ENCODE measurements at regions not wholly inside any gene's neighbourhood (a gene's known extent, or its start where the extent isn't known, plus 50 kb on each side); places are given as distances from the start of the nearest gene placed in this dataset.

GRCh38 chrX:38879631-38880220 is 78.5 kb downstream of the MID1IP1 start:
- no peak for DNase-seq
- H3K27me3 ChIP-seq (ENCODE audit: control insufficient read depth, insufficient read depth, low read length), result no peaks in the 10 kb centered on the region
- no peak overlapping the region for H3K4me3 ChIP-seq (ENCODE audit: insufficient read depth, low read depth, low read length)
- H3K36me3 ChIP-seq (replicated peaks; ENCODE audit: control insufficient read depth, insufficient read depth, low read length), result no peaks in the 10 kb centered on the region

GRCh38 chrX:38880296-38880854 is 79.1 kb downstream of the MID1IP1 start:
- Histone ChIP-seq H3K36me3 (replicated peaks; ENCODE audit: control insufficient read depth, insufficient read depth, low read length) (no peaks in the 10 kb centered on the region), H3K27me3 (ENCODE audit: control insufficient read depth, insufficient read depth, low read length) (no peaks in the 10 kb centered on the region), H3K4me3 (ENCODE audit: insufficient read depth, low read depth, low read length) (no peak overlapping the region)
- DNase-seq, result no peak

DNA sequence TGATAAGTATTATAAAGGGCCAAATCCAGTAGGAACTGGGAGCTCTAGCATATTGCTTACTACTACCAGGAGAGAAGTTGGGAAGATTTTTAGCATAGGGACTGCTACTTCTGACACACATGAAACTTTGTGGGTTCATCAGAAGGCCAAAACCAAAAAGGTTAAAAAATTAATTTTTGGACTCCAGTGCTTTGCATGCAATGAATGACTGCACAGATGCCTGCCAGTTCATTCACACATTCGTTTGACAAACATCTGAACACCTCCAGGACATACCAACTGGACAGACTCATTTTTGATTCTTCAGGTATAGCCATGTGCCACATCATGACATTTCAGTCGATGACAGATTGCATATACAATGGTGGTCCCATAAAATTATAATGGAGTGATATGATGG is 79.8 kb downstream of the MID1IP1 start:
- Histone ChIP-seq H3K27me3 (ENCODE audit: control insufficient read depth, insufficient read depth, low read length) (no peaks in the 10 kb centered on the region), H3K4me3 (ENCODE audit: insufficient read depth, low read depth, low read length) (no peak overlapping the region), H3K36me3 (replicated peaks; ENCODE audit: control insufficient read depth, insufficient read depth, low read length) (no peaks in the 10 kb centered on the region)
- DNase-seq, result no peak

DNA sequence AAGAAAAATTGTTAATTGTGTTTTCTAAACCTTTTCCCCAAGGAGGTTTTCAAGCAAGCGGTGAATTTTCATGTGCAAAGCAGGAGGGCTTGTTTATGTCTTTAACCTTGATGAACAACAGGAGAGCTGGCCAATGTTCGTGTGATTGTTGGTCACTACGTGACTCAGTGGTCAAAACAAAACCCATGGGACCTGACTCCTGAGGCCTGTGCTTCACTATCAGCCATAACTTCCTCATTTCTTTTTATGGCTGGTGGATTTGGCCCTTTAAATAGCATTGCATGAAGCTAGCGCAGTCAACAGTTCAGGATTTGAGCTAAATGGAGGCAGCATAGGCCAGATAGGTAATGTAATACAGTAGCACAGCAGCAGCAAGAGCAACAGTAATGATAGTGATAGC is 80.5 kb downstream of the MID1IP1 start:
- no peaks in the 10 kb centered on the region for H3K27me3 ChIP-seq (ENCODE audit: control insufficient read depth, insufficient read depth, low read length)
- DNase-seq, result no peak
- H3K4me3 ChIP-seq (ENCODE audit: insufficient read depth, low read depth, low read length), result no peak overlapping the region
- H3K36me3 ChIP-seq (replicated peaks; ENCODE audit: control insufficient read depth, insufficient read depth, low read length), result no peaks in the 10 kb centered on the region

DNA sequence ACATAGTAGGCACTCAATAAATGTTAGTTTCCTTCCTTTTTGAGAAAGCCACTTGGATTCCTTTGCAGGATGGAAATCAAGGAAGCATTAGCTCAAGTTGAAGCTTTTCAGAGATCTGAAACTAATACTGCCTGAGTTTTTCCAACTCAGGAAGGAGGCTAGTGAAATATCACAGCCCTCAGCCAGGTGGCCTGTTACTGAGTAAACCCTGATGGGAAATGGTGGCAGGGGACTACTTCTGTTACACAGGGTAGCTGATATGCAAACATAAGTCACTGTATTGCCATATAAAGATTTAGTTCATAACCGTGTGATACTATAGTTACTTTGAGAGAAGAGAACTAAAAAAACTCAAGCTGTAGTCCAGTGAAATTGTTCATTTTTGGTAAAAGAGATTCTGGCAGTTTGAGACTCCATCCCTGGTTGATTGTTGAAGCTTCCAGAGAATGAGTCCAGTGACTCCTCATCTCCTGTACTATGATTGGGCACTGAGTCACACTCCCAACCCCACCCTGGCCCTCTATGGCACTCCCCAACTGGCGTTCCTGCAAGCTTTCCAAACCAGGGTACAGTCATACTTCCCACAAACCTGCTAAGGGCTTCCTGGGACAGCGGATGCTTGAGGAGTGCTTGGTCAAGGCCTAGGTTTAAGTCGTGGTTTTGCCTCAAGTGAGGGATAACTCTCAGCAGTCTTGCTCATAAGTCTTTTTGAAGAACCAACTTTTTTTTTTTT is 81.8 kb downstream of the MID1IP1 start:
- DNase-seq, result no peak
- Histone ChIP-seq H3K4me3 (ENCODE audit: insufficient read depth, low read depth, low read length) (no peak overlapping the region), H3K27me3 (ENCODE audit: control insufficient read depth, insufficient read depth, low read length) (no peaks in the 10 kb centered on the region), H3K36me3 (replicated peaks; ENCODE audit: control insufficient read depth, insufficient read depth, low read length) (no peaks in the 10 kb centered on the region)

- H3K27me3 ChIP-seq (ENCODE audit: control insufficient read depth, insufficient read depth, low read length), result no peaks in the 10 kb centered on the region
- no peaks in the 10 kb centered on the region for H3K36me3 ChIP-seq (replicated peaks; ENCODE audit: control insufficient read depth, insufficient read depth, low read length)
- no peak overlapping the region for H3K4me3 ChIP-seq (ENCODE audit: insufficient read depth, low read depth, low read length)
- DNase-seq, result no peak
These were observed 84.9 kb downstream of the MID1IP1 start for GRCh38 chrX:38886112-38886511.

- no peaks in the 10 kb centered on the region for H3K27me3 ChIP-seq (ENCODE audit: control insufficient read depth, insufficient read depth, low read length)
- no peak for DNase-seq
- H3K36me3 ChIP-seq (replicated peaks; ENCODE audit: control insufficient read depth, insufficient read depth, low read length), result no peaks in the 10 kb centered on the region
- H3K4me3 ChIP-seq (ENCODE audit: insufficient read depth, low read depth, low read length), result no peak overlapping the region
These were observed 86.0 kb downstream of the MID1IP1 start for GRCh38 chrX:38887222-38887621.

DNA sequence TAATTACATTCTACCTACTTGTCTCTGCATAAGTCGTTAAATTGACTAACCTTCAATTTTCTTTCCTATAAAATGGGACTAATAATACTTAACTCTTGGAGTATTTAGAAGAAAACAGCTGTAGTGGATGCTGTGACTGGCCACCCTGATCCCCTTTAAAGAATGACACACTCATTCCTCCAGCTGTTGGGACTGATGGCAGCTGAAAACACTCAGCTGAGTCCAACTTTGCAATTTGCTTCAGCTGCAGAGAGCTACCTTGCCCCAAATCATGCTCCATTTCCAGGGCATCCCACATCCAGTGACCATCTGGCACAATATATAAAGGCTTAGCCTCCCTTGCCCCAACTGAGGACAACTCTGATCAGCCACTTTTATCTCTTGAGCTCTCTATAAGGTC is 89.1 kb downstream of the MID1IP1 start:
- H3K36me3 ChIP-seq (replicated peaks; ENCODE audit: control insufficient read depth, insufficient read depth, low read length), result no peaks in the 10 kb centered on the region
- H3K4me3 ChIP-seq (ENCODE audit: insufficient read depth, low read depth, low read length), result no peak overlapping the region
- no peaks in the 10 kb centered on the region for H3K27me3 ChIP-seq (ENCODE audit: control insufficient read depth, insufficient read depth, low read length)
- no peak for DNase-seq

GRCh38 chrX:38890963-38891362 is 89.7 kb downstream of the MID1IP1 start:
- H3K27me3 ChIP-seq (ENCODE audit: control insufficient read depth, insufficient read depth, low read length), result no peaks in the 10 kb centered on the region
- no peaks in the 10 kb centered on the region for H3K36me3 ChIP-seq (replicated peaks; ENCODE audit: control insufficient read depth, insufficient read depth, low read length)
- DNase-seq, result no peak
- no peak overlapping the region for H3K4me3 ChIP-seq (ENCODE audit: insufficient read depth, low read depth, low read length)

GRCh38 chrX:38891641-38892413 is 90.6 kb downstream of the MID1IP1 start:
- no peak for DNase-seq
- Histone ChIP-seq H3K4me3 (ENCODE audit: insufficient read depth, low read depth, low read length) (no peak overlapping the region), H3K27me3 (ENCODE audit: control insufficient read depth, insufficient read depth, low read length) (no peaks in the 10 kb centered on the region), H3K36me3 (replicated peaks; ENCODE audit: control insufficient read depth, insufficient read depth, low read length) (no peaks in the 10 kb centered on the region)

GRCh38 chrX:38893441-38893840 is 92.2 kb downstream of the MID1IP1 start:
- no peak for DNase-seq
- H3K27me3 ChIP-seq (ENCODE audit: control insufficient read depth, insufficient read depth, low read length), result no peaks in the 10 kb centered on the region
- H3K4me3 ChIP-seq (ENCODE audit: insufficient read depth, low read depth, low read length), result no peak overlapping the region

DNA sequence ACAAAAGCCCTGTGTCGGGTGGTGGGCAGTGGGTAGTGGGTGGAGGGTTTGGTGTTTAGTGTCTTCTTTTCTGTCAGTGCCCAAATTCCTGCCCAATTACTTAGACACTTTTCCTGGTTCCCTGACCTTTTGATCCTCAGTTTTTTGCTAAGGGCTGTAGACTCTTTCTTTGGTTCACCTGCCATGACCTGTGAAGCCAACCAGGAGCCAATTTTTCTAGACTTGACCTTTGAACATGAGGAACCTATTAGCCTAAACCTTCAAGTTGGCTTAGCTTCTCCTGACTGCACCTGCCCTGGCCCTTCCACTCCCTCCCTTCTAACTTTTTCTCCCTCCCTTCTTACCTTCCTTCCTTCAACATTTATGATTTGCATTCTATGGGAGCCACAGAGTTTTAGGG is 94.5 kb downstream of the MID1IP1 start:
- no peaks in the 10 kb centered on the region for H3K36me3 ChIP-seq (replicated peaks; ENCODE audit: control insufficient read depth, insufficient read depth, low read length)
- no peaks in the 10 kb centered on the region for H3K27me3 ChIP-seq (ENCODE audit: control insufficient read depth, insufficient read depth, low read length)

More at GRCh38 chrX:38893441-38893840, 92.2 kb downstream of the MID1IP1 start:
- no peaks in the 10 kb centered on the region for H3K36me3 ChIP-seq (replicated peaks; ENCODE audit: control insufficient read depth, insufficient read depth, low read length)

DNA sequence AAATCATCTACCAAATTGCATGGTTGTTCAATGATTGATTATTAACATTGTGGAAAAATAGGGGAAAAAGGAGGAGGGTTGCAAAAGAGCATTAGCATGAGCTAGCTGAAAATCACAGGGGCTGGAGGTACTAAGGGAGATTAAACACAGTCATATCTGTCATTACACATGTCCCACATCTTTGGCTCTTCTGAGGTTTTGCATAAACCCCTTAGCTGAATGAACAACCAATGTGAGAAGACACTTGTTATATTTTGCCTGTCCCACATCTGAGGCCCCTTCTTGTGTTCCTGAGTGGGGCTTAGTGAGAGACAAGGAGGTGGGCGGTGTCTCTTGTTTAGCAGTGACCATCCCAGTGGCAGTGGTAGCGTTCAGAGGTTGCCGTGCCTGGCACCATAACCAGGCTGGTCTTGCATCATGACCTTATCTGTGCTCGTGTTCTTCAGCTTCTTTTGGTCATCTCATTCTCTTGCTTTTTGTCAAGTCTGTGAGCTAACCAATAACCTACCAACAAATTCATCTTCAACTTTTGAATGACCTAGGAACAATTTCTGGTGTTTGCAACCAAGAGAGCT is 95.6 kb downstream of the MID1IP1 start:
- no peak for DNase-seq
- Histone ChIP-seq H3K27me3 (ENCODE audit: control insufficient read depth, insufficient read depth, low read length) (no peaks in the 10 kb centered on the region), H3K4me3 (ENCODE audit: insufficient read depth, low read depth, low read length) (no peak overlapping the region), H3K36me3 (replicated peaks; ENCODE audit: control insufficient read depth, insufficient read depth, low read length) (no peaks in the 10 kb centered on the region)

More for the DNA sequence above, 94.5 kb downstream of the MID1IP1 start:
- no peak for DNase-seq
- no peak overlapping the region for H3K4me3 ChIP-seq (ENCODE audit: insufficient read depth, low read depth, low read length)

- Histone ChIP-seq H3K27me3 (ENCODE audit: control insufficient read depth, insufficient read depth, low read length) (no peaks in the 10 kb centered on the region), H3K4me3 (ENCODE audit: insufficient read depth, low read depth, low read length) (no peak overlapping the region), H3K36me3 (replicated peaks; ENCODE audit: control insufficient read depth, insufficient read depth, low read length) (no peaks in the 10 kb centered on the region)
- DNase-seq, result peak; percentile 26
These were observed 97.0 kb downstream of the MID1IP1 start for GRCh38 chrX:38898261-38898660.

Data from H7 (cell line).